Suppressor macrophage treated with lipopolysaccharide for 1 hour (primary cell): ENCODE measurements at regions not wholly inside any gene's neighbourhood (a gene's known extent, or its start where the extent isn't known, plus 50 kb on each side); places are given as distances from the start of the nearest gene placed in this dataset.
"Not testable (repeated sequence)": the region's sequence is repeated elsewhere in the genome, so short reads cannot be mapped to it uniquely, and the experiment has no call there.

Source experiments
- DNase-seq, 3 donors: peaks; one replicate each; pipeline ENCODE4 v3.0.0-alpha.2; 2020 to 2022

DNA sequence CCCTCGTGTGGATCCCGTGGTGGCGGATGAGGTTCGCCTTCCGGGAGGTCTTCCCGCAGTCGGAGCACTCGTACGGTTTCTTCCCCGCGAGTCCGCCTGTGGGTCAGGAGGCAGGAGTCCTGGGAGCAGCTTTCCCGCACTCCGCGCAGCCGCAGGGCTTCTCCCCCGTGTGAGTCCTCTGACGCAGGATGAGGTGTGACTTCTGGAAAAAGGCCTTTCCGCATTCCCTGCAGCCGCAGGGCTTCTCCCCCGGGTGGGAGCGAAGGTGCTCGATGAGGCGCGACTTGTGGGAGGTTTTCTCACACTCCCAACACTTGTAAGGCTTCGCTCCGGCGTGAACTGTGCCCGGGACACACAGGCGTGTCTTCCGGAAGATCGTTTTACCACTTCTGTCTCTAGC is 68.8 kb upstream of the WIPI2 start:
- not testable (repeated sequence) for DNase-seq

DNA sequence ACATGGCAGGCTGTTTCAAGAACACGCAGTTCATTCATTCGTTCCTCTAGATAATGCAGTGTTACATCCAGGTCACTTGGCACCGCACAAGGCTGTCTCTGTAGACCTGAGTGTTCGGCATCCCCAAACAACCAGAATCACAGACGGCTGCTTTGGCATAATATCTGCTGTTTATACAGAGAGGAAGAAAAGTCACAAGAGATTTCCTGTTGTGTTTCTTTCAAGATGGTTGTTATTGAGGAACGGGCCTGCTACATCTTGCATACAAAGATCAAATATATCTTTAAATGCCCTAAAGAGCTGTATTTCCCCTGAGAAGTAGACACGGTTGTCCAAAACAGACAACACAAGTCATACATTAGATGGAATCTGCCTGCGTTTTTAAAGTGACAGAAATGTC is 58.8 kb upstream of the WIPI2 start:
- DNase-seq = not testable (repeated sequence)

DNA sequence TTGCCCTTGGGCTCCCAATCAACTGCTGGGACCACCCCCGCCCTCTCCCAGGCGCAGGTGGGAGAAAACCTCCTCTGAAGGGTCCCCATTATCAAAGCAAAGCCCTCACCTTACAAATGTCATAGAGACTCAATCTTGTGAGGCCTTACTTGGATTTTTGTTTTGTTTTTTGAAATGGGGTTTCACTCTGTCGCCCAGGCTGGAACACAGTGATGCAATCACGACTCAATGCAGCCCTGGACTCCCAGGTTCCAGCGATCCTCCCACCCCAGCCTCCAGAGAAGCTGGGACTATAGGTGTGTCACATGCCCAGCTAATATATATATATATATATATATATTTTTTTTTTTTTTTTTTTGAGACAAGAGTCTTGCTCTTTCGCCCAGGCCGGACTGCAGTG is 57.5 kb upstream of the WIPI2 start:
- DNase-seq = no peak

DNA sequence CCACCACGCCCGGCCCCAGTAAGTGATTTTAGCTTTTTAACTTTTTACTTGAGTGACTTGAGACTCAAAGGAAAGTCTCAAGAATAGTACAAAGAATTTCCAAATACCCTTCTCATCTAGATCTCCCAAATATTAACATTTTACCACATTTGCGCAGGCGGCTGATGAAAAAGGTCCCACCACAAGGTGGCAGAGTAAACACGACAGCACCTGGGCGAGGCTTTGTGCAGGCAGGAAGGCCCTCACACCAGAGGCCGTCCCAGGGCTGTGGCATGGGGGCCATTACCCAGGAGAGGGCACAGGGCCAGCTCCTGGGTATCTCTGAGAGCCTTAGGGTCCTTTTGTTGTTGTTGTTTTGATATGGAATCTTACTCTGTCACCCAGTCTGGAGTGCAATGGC is 50.0 kb upstream of the WIPI2 start:
- DNase-seq = peak; percentile 33 to 48 (median 43)
